Esophagus squamous epithelium (tissue), 5 donors: ENCODE measurements at regions not wholly inside any gene's neighbourhood (a gene's known extent, or its start where the extent isn't known, plus 50 kb on each side); places are given as distances from the start of the nearest gene placed in this dataset.

Source experiments
- DNase-seq: peaks from one replicate; lab custom pipeline; 2025; lab: John Stamatoyannopoulos, UW
- H3K27ac ChIP-seq, 4 donors: fragments of 200-600 bp; sonication (generic); one replicate each; pipeline ENCODE4 v1.5.1; 2016 to 2019; ENCODE audit warnings: mild to moderate bottlenecking in 1 of 4
- H3K27me3 ChIP-seq, 4 donors: fragments of 200-600 bp; sonication (generic); 1 replicate in 3 of 4; 2 replicates in 1 of 4; pipeline versions ENCODE4 v1.5.1 to v1.6.0; 2017 to 2021; ENCODE audit warnings: antibody characterized with exemption in 1 of 4
- H3K36me3 ChIP-seq, 3 donors: fragments of 200-600 bp; sonication (generic); one replicate each; pipeline ENCODE4 v1.5.1; 2016 to 2019
- H3K4me1 ChIP-seq, 3 donors: fragments of 200-600 bp; sonication (generic); one replicate each; pipeline ENCODE4 v1.5.1; 2017 to 2019
- H3K4me3 ChIP-seq, 4 donors: fragments of 200-600 bp; sonication (generic); 1 replicate in 3 of 4; 2 replicates in 1 of 4; pipeline ENCODE4 v1.5.1; 2016 to 2019; ENCODE audit warnings: mild to moderate bottlenecking in 2 of 4, moderate library complexity in 1 of 4
- H3K9me3 ChIP-seq, 3 donors: fragments of 200-600 bp; sonication (generic); one replicate each; pipeline ENCODE4 v1.5.1; 2016 to 2019
- CTCF ChIP-seq, 6 experiments: fragments of 450-650 bp in 4 of 6; fragments of 200-600 bp in 2 of 6; sonication (generic) in 2 of 6; IDR thresholded peaks; one replicate each; pipeline ENCODE4 v1.5.1; 2016 to 2019; ENCODE audit warnings: antibody characterized with exemption in 6 of 6, mild to moderate bottlenecking in 4 of 6, moderate library complexity in 4 of 6
- POLR2A ChIP-seq, 4 donors: fragments of 450-650 bp; IDR thresholded peaks; one replicate each; pipeline ENCODE4 v1.6.1; 2017; ENCODE audit warnings: antibody characterized with exemption in 4 of 4, mild to moderate bottlenecking in 4 of 4, moderate library complexity in 3 of 4
- WGBS, 2 donors: methylation state at CpG; one replicate each; pipeline ENCODE4 v1.1.5; 2018; 5-methylcytosine and 5-hydroxymethylcytosine counted together
- intact Hi-C: fragments of 100-400 bp; cut with DNase I; formaldehyde crosslinking; loops from one replicate; pipeline ENCODE4 v1.15.0; 2022
- donor health status: DM: yes; HTN: yes; CAD: no.

DNA sequence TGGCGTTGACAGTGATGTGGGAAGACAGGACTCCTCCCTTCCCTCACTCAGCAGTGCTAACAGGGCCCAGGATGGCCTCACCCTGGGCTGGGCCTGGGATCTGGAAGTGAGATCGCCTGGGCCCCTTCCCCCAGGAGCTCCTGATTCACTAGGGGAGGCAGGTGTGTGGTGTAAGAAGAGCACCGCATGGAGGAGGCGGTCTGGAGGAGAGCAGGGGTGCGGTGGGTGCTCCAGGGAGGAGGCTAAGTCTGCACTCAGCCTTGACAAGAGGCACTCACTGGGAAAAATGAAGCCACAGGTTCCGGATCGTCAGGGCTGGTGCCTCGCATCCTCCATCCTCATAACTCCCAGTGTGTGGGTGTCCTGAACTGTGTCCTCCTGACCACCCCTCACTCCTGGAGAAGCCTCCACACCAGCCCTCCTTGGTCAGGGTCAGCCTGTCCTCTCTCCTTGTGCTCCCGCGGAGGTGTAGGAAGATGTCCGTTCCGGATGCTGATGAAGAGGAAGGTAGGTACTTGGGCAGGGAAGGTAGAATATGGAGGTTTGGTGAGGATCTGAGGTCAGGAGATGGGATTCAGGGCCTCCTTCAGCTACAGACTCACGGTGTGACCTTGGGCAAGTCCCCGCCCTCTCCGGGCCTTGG lies 142.1 kb upstream of the WNT4 start:
- intact Hi-C loops: no loop called here
- no peak overlapping the region for H3K4me3 ChIP-seq
- H3K36me3 ChIP-seq: no peaks in the 10 kb centered on the region
- H3K4me1 ChIP-seq: no peaks in the 10 kb centered on the region
- WGBS, 2 donors: 87 to 88% methylated on average over 6 to 11 of the region's 15 CpGs
- no peaks in the 10 kb centered on the region for H3K9me3 ChIP-seq
- no peak overlapping the region for H3K27ac ChIP-seq
- no peak for TF ChIP-seq POLR2A (IDR thresholded peaks at IDR 0.05)
- TF ChIP-seq CTCF (IDR thresholded peaks at IDR 0.05): no peak
- no peak for DNase-seq
- peaks cover 0 to 9% (median 0%) of the 10 kb centered on the region in 4 donors for H3K27me3 ChIP-seq

DNA sequence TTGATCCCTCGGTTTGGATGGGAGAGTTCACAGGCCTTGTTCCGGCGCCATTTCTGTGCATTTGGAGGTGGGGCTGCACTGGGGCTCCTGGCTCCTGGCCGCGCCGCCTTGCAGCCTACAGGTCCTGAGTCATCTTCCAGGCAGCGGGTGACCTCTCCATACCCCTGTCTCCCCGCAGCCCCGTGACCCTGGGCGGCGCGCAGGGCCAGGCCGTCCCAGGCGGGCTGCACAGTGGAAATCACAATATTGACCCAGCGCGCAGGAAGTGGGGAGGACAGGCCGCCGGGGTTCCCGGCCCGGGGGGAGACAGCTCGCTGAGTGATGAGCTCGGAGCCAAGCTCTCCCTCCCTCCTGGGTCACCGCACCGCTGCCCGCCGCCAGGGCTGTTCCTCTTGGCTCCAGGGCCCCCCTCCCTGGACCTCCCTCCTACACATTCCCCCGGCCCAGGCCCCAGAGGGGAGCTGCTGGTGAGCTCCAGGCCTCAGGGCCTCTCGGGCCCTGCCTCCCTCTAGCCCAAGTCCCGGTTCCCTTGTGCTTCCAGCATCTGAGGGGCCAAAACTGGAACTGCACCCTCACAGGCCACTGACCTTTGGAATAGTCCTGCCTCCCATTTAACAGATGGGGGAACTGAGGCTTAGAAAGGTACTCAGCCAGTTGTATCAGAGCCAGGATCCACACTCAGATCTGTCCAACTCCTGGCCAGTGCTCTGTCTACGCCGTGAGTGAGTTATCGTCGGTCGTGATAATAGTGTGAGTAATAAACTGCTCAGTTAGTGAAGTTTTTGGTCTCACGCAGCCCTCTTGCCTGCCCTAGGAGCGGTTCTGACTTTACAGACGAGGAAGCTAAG lies 142.9 kb upstream of the WNT4 start:
- intact Hi-C loops: no loop called here
- DNase-seq: no peak
- Histone ChIP-seq H3K4me1 (no peaks in the 10 kb centered on the region), H3K27ac (no peak overlapping the region), H3K36me3 (no peaks in the 10 kb centered on the region), H3K4me3 (no peak overlapping the region), H3K9me3 (no peaks in the 10 kb centered on the region), H3K27me3 (peaks cover 0 to 9% (median 0%) of the 10 kb centered on the region in 4 donors)
- TF ChIP-seq CTCF (IDR thresholded peaks at IDR 0.05) (no peak), POLR2A (IDR thresholded peaks at IDR 0.05) (no peak)
- WGBS, 2 donors: 89 to 95% methylated on average over 4 to 18 of the region's 37 CpGs

GRCh38 chr1:22286491-22286890 lies 143.6 kb upstream of the WNT4 start:
- H3K27me3 ChIP-seq: peaks cover 0 to 9% (median 0%) of the 10 kb centered on the region in 4 donors
- H3K27ac ChIP-seq: no peak overlapping the region
- no peaks in the 10 kb centered on the region for H3K36me3 ChIP-seq
- no peaks in the 10 kb centered on the region for H3K4me1 ChIP-seq
- H3K9me3 ChIP-seq: no peaks in the 10 kb centered on the region
- TF ChIP-seq POLR2A (IDR thresholded peaks at IDR 0.05) (no peak), CTCF (IDR thresholded peaks at IDR 0.05) (no peak)
- WGBS, 2 donors: 100% methylated on average over 1 of the region's 2 CpGs; no CpG with 5 or more reads in 1 of the 2 donors
- DNase-seq: no peak
- no peak overlapping the region for H3K4me3 ChIP-seq
- intact Hi-C loops: no loop called here

- no peak for DNase-seq
- no peaks in the 10 kb centered on the region for H3K36me3 ChIP-seq
- TF ChIP-seq POLR2A (IDR thresholded peaks at IDR 0.05) (no peak), CTCF (IDR thresholded peaks at IDR 0.05) (no peak)
- no peaks in the 10 kb centered on the region for H3K9me3 ChIP-seq
- no peak overlapping the region for H3K27ac ChIP-seq
- no peaks in the 10 kb centered on the region for H3K4me1 ChIP-seq
- H3K4me3 ChIP-seq: no peak overlapping the region
- intact Hi-C loops: no loop called here
- H3K27me3 ChIP-seq: peaks cover 0 to 9% (median 0%) of the 10 kb centered on the region in 4 donors
- WGBS, 2 donors: 76% methylated on average over 3 of the region's 3 CpGs
Measured at GRCh38 chr1:22287273-22287672, 144.4 kb upstream of the WNT4 start.

DNA sequence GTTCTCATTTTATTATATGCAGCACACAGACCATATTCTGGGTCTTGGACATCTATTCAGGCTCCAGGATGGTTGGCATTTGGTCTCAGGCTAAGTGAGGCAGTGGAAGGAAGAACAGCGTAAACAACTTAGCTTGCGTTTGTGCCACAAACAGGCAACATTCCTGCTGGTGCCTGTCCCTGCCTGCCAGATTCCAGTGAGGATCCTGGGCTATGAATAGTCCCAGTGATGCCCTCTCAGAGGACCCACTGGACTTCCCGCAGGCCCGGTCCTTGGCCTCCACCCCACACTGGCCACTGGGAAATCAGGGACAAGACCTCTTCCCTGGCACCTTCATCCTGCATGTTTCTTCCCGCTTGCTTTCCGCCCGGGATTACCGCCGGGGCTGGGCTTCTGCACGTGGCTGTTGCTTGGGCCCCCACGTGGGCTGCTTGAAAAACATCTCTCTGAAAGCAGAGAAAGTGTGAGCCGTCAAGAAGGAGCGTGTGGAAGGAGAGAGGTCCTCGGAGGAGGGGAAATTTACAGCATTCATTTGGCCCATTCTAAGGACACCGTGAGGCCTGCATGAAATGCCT lies 145.1 kb upstream of the WNT4 start:
- H3K27ac ChIP-seq: no peak overlapping the region
- no peaks in the 10 kb centered on the region for H3K4me1 ChIP-seq
- 33 to 40% methylated on average over 6 to 7 of the region's 15 CpGs for WGBS, 2 donors
- TF ChIP-seq CTCF (IDR thresholded peaks at IDR 0.05) (no peak), POLR2A (IDR thresholded peaks at IDR 0.05) (no peak)
- DNase-seq: no peak
- no peaks in the 10 kb centered on the region for H3K9me3 ChIP-seq
- intact Hi-C loops: no loop called here
- H3K4me3 ChIP-seq: no peak overlapping the region
- peaks cover 0 to 9% (median 0%) of the 10 kb centered on the region in 4 donors for H3K27me3 ChIP-seq
- no peaks in the 10 kb centered on the region for H3K36me3 ChIP-seq
